Vagina (tissue), 2 donors: ENCODE measurements at regions not wholly inside any gene's neighbourhood (a gene's known extent, or its start where the extent isn't known, plus 50 kb on each side); places are given as distances from the start of the nearest gene placed in this dataset.

Experiments
- CTCF ChIP-seq, 3 experiments: fragments of 450-650 bp in 2 of 3; fragments of 200-600 bp in 1 of 3; sonication (generic) in 1 of 3; IDR thresholded peaks; one replicate each; pipeline ENCODE4 v1.5.1; 2017 to 2019; ENCODE audit warnings: antibody characterized with exemption in 3 of 3, mild to moderate bottlenecking in 2 of 3, moderate library complexity in 2 of 3
- POLR2AphosphoS5 ChIP-seq, 2 donors: sonication (generic); formaldehyde crosslinking; IDR thresholded peaks; one replicate each; pipeline ENCODE4 v1.9.0; 2017; ENCODE audit warnings: antibody characterized with exemption in 2 of 2, mild to moderate bottlenecking in 2 of 2, low read depth in 1 of 2; ENCODE audit not compliant: insufficient read depth in 1 of 2

- TF ChIP-seq CTCF (IDR thresholded peaks at IDR 0.05): no peak
- no peak for TF ChIP-seq POLR2AphosphoS5 (IDR thresholded peaks at IDR 0.05; ENCODE audit: insufficient read depth in 1 of 2, low read depth in 1 of 2)
Measured at GRCh38 chr14:97271451-97271960, 474.3 kb downstream of the VRK1 start.
